ENCODE measurements at regions not wholly inside any gene's neighbourhood (a gene's known extent, or its start where the extent isn't known, plus 50 kb on each side); places are given as distances from the start of the nearest gene placed in this dataset.

- no peak for DNase-seq (ENCODE audit: low spot score)
- TF ChIP-seq CTCF (IDR thresholded peaks at IDR 0.05), result no peak
- H3K27ac ChIP-seq, result no peak overlapping the region
- H3K4me3 ChIP-seq, result no peak overlapping the region
Measured at GRCh38 chr2:120999377-121000097, 263.9 kb downstream of the GLI2 start.

DNA sequence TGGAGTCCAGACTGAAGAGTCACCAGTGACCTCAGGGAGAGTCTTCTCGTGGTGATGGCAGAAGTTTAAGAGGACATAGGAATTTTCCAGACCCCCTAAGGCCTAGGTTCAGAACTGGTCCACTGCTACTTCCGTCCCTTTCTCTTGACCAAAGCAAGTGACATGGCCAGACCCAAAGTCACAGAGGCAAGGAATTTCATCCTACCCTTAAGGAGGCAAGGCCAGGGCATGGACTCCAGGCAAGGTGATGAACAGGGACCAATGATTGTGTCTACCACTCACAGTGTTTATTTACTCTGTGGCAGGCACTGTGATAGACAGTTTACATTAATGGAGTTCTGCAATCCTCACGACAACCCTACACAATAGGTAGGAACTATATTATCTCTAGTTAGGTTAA lies 265.1 kb downstream of the GLI2 start:
- no peak for DNase-seq (ENCODE audit: low spot score)
- H3K27ac ChIP-seq, result no peak overlapping the region
- no peak for TF ChIP-seq CTCF (IDR thresholded peaks at IDR 0.05)
- no peak overlapping the region for H3K4me3 ChIP-seq

GRCh38 chr2:121001641-121002040 lies 266.0 kb downstream of the GLI2 start:
- no peak for DNase-seq (ENCODE audit: low spot score)
- H3K4me3 ChIP-seq, result no peak overlapping the region
- TF ChIP-seq CTCF (IDR thresholded peaks at IDR 0.05), result no peak
- H3K27ac ChIP-seq, result no peak overlapping the region

- H3K4me3 ChIP-seq, result no peak overlapping the region
- H3K27ac ChIP-seq, result no peak overlapping the region
- DNase-seq (ENCODE audit: low spot score), result no peak
- no peak for TF ChIP-seq CTCF (IDR thresholded peaks at IDR 0.05)
Measured at GRCh38 chr2:121002597-121002996, 266.9 kb downstream of the GLI2 start.

DNA sequence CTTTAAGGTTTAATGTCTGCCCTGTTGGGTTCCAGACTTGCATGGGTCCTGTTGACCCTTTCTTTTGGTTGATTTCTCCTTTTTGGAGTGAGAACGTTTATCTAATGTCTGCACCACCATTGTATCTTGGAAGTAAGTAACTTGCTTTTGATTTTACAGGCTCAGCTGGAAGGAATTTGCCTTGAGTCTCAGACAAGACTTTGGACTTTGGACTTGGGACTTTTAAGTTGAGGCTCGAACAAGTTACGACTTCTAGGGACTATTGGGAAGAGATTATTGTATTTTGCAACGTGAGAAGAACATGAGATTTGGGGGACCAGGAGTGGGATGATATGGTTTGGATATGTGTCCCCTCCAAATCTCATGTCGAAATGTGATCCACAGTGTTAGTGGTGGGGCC lies 267.7 kb downstream of the GLI2 start:
- DNase-seq (ENCODE audit: low spot score), result no peak
- no peak overlapping the region for H3K4me3 ChIP-seq
- TF ChIP-seq CTCF (IDR thresholded peaks at IDR 0.05), result no peak
- H3K27ac ChIP-seq, result no peak overlapping the region

DNA sequence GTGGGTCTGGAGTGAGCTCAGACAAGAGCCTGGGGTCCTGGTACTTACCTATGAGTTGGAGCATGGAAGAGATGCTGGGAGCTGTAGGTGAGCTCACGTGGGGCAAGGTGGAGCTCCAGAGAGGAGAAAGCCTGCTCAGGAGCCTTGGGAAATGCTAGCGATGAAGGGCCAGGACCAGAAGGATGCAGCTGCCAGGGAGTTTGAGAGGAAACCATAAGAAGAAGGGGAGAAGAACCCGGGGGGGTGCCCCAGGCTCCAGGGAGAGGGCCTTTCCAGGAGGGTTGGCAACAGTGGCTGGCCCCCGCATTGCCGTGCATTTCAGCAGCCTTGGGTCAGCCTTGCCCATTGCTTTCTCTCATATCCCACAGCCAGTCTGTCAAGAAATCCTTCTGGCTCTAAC lies 268.7 kb downstream of the GLI2 start:
- TF ChIP-seq CTCF (IDR thresholded peaks at IDR 0.05), result no peak
- Histone ChIP-seq H3K4me3 (no peak overlapping the region), H3K27ac (no peak overlapping the region)
- no peak for DNase-seq (ENCODE audit: low spot score)

DNA sequence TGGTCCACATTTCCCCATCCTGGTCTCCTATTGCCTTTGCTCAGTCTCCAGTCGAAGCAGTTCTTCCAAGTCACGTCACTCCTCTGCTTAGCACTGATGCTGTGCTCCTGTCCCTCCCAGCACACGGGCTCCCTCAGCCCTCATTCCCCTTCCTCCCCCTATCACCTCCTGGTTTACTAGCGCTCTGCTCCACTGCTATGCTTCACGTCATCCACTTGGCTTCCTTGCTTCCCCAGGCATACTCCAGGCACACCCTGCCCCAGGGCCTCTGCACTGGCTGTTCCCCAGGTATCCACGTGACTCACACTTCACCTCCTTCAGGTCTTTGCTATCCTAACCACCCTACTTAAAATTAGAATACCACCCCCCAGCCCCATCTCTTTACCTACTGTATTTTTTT lies 269.3 kb downstream of the GLI2 start:
- no peak for DNase-seq (ENCODE audit: low spot score)
- Histone ChIP-seq H3K27ac (no peak overlapping the region), H3K4me3 (no peak overlapping the region)
- TF ChIP-seq CTCF (IDR thresholded peaks at IDR 0.05), result no peak

Data from coronary artery (tissue), 2 donors.